Prostate gland (tissue), 2 donors: ENCODE measurements at regions not wholly inside any gene's neighbourhood (a gene's known extent, or its start where the extent isn't known, plus 50 kb on each side); places are given as distances from the start of the nearest gene placed in this dataset.

Experiments used
- DNase-seq: peaks from one replicate; pipeline ENCODE4 v3.0.0-alpha.2; 2019; ENCODE audit warnings: low spot score
- H3K27ac ChIP-seq, 2 donors: fragments of 200-600 bp; sonication (generic); 2 replicates each; pipeline ENCODE4 v1.5.1; 2017 to 2019
- H3K27me3 ChIP-seq: fragments of 200-600 bp; sonication (generic); replicated peaks from 2 replicates; pipeline ENCODE4 v1.5.1; 2019; ENCODE audit not compliant: insufficient read depth
- H3K36me3 ChIP-seq, 2 donors: fragments of 200-600 bp; sonication (generic); 1 replicate in 1 of 2; 2 replicates in 1 of 2; pipeline versions ENCODE4 v1.5.1 to v1.8.1; 2017 to 2019
- H3K4me1 ChIP-seq: fragments of 200-600 bp; sonication (generic); replicated peaks from 2 replicates; pipeline ENCODE4 v1.5.1; 2019
- H3K4me3 ChIP-seq, 2 donors: fragments of 200-600 bp; sonication (generic); 2 replicates each; pipeline ENCODE4 v1.5.1; 2017 to 2019
- H3K9me3 ChIP-seq: fragments of 200-600 bp; sonication (generic); 2 replicates; pipeline ENCODE4 v1.5.1; 2017
- POLR2A ChIP-seq: fragments of 450-650 bp; IDR thresholded peaks from one replicate; pipeline ENCODE4 v1.6.1; 2016; ENCODE audit warnings: antibody characterized with exemption, mild to moderate bottlenecking
- POLR2AphosphoS5 ChIP-seq: sonication (generic); formaldehyde crosslinking; IDR thresholded peaks from one replicate; pipeline ENCODE4 v1.6.1; 2017; ENCODE audit warnings: antibody characterized with exemption
- WGBS: methylation state at CpG from one replicate; pipeline ENCODE4 v1.1.5; 2018; 5-methylcytosine and 5-hydroxymethylcytosine counted together
- intact Hi-C: fragments of 100-400 bp; cut with DNase I; formaldehyde crosslinking; loops from one replicate; pipeline ENCODE4 v1.14.2; 2022
- TF ChIP-seq, protein P1 (sequence below), 4 experiments: fragments of 200-600 bp in 2 of 4; fragments of 450-650 bp in 2 of 4; sonication (generic) in 2 of 4; IDR thresholded peaks; 1 replicate in 3 of 4; 2 replicates in 1 of 4; pipeline ENCODE4 v1.5.1; 2016 to 2019; ENCODE audit warnings: antibody characterized with exemption in 4 of 4, mild to moderate bottlenecking in 2 of 4, moderate library complexity in 2 of 4

DNA sequence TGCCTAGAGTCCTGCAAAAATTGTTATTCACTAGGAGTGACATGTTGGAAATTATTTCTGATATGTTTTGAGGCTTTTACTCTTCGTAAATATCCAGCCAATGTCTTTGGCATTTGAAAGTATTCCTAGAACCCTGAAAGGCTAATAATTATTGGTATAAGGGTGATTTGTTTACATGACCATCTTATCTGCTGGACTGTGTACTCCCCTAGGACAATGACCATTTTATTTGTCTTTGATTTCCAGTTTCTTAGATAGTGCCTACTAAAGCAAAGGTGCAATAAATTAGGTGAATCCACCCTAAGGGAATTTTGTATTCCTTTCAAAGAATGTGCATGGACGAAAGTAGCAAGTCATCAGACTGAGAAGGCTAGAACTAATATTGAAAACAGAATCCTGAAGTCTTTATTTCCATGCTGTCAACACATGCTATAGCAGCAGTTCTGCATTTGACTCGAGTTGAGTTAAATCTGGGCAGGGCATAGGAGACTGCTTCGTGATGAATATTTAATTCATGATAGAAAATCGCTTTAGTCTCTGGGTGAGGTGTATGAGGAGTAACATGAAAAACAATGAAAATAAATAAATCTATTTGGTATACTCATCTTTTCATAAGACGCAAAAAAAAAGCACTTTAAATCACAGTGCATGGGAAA is 235.7 kb downstream of the GPD2 start:
- H3K4me1 ChIP-seq, result no peaks in the 10 kb centered on the region
- H3K36me3 ChIP-seq, result no peaks in the 10 kb centered on the region
- DNase-seq, result no peak
- H3K4me3 ChIP-seq, result no peak overlapping the region
- H3K27me3 ChIP-seq, result no peaks in the 10 kb centered on the region
- WGBS, result 63% methylated on average over 6 of the region's 6 CpGs
- TF ChIP-seq, protein P1, sequence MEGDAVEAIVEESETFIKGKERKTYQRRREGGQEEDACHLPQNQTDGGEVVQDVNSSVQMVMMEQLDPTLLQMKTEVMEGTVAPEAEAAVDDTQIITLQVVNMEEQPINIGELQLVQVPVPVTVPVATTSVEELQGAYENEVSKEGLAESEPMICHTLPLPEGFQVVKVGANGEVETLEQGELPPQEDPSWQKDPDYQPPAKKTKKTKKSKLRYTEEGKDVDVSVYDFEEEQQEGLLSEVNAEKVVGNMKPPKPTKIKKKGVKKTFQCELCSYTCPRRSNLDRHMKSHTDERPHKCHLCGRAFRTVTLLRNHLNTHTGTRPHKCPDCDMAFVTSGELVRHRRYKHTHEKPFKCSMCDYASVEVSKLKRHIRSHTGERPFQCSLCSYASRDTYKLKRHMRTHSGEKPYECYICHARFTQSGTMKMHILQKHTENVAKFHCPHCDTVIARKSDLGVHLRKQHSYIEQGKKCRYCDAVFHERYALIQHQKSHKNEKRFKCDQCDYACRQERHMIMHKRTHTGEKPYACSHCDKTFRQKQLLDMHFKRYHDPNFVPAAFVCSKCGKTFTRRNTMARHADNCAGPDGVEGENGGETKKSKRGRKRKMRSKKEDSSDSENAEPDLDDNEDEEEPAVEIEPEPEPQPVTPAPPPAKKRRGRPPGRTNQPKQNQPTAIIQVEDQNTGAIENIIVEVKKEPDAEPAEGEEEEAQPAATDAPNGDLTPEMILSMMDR (IDR thresholded peaks at IDR 0.05), result no peak
- TF ChIP-seq POLR2A, result no peak
- no peak for TF ChIP-seq POLR2AphosphoS5
- intact Hi-C loops, result no loop called here
- no peak overlapping the region for H3K27ac ChIP-seq
- H3K9me3 ChIP-seq, result no peaks in the 10 kb centered on the region

DNA sequence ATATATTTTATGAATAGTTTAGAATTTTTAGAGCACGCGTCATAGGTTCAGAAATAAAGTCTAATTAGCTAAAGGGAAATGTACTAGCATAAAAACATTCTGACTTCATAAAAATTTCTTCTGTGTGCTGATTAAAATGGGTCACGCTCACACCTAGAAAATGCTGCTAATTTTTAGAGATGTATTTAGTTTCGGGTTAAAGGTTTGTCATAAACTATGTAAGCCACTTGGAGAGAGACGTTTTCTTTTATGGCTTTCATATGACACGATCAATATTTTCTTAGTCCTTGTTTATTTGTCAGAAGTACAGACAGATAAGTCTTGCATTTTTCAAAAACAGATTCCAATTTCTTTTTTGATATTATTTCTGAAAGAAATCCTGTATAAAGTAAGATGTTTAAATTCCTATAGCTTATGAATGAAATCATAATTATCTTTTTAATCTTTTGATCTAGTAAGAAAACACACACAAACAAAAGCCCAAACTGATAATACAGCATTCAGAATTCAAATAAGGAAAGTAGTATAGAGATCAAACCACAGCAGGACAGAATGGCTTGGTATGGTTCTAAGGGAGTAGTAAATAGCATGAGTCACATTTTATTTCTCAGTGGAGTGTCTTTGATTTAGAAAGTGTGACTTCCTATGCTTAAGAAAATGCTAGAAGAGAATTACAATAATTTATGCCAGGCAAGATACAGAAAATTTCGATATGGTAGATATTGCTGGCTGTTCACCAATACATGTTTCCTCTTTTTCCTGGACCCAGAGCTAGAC is 236.6 kb downstream of the GPD2 start:
- no peak for DNase-seq
- H3K4me1 ChIP-seq, result no peaks in the 10 kb centered on the region
- TF ChIP-seq POLR2A (no peak), POLR2AphosphoS5 (no peak)
- TF ChIP-seq, protein P1 (IDR thresholded peaks at IDR 0.05), result no peak
- H3K9me3 ChIP-seq, result no peaks in the 10 kb centered on the region
- 68% methylated on average over 7 of the region's 7 CpGs for WGBS
- intact Hi-C loops, result no loop called here
- no peak overlapping the region for H3K27ac ChIP-seq
- no peaks in the 10 kb centered on the region for H3K27me3 ChIP-seq
- H3K4me3 ChIP-seq, result no peak overlapping the region
- no peaks in the 10 kb centered on the region for H3K36me3 ChIP-seq

DNA sequence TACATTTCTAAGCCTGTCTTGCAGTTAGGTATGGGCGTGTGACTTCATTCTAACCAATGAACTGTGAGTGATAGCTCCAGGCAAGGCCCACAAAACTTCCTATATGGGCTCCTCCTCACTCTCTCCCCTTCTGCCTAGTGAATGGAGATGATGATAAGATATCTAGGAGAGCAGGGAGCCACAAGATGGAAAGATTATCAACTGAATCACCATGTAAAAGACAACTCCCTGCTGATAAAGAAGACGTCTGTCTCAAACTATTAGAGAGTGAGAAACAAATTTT is 237.1 kb downstream of the GPD2 start:
- H3K36me3 ChIP-seq, result no peaks in the 10 kb centered on the region
- TF ChIP-seq POLR2A (no peak), POLR2AphosphoS5 (no peak)
- TF ChIP-seq, protein P1 (IDR thresholded peaks at IDR 0.05), result no peak
- no peak for DNase-seq
- no peaks in the 10 kb centered on the region for H3K27me3 ChIP-seq
- intact Hi-C loops, result no loop called here
- WGBS, result 82% methylated on average over 2 of the region's 2 CpGs
- no peak overlapping the region for H3K27ac ChIP-seq
- H3K4me3 ChIP-seq, result no peak overlapping the region
- no peaks in the 10 kb centered on the region for H3K4me1 ChIP-seq
- H3K9me3 ChIP-seq, result no peaks in the 10 kb centered on the region

DNA sequence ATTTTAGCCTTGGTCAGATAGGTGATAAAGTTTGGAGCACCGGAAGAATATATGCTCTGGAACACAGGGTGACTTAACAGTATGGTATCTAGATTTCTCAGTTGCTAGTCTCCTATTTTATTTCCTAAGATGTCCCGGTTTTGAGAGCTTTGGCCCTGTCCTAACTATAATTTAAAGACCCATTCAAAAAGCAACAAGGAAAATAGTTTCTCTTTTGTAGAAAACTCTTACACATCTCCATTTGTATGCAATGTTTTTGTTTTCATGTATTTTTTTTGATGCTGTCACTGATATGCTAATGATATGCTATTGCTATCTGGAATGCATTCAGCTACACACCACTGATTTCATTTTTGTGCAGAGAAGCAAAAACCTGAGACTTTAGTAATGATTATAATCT is 237.8 kb downstream of the GPD2 start:
- 83% methylated on average over 2 of the region's 2 CpGs for WGBS
- no peak overlapping the region for H3K27ac ChIP-seq

More for the DNA sequence above, 237.8 kb downstream of the GPD2 start:
- intact Hi-C loops, result no loop called here
- Histone ChIP-seq H3K4me1 (no peaks in the 10 kb centered on the region), H3K27me3 (no peaks in the 10 kb centered on the region), H3K9me3 (no peaks in the 10 kb centered on the region), H3K4me3 (no peak overlapping the region), H3K36me3 (no peaks in the 10 kb centered on the region)
- TF ChIP-seq POLR2AphosphoS5 (no peak), POLR2A (no peak)
- TF ChIP-seq, protein P1 (IDR thresholded peaks at IDR 0.05), result no peak
- no peak for DNase-seq
